ENCODE measurements at regions not wholly inside any gene's neighbourhood (a gene's known extent, or its start where the extent isn't known, plus 50 kb on each side); places are given as distances from the start of the nearest gene placed in this dataset.

DNA sequence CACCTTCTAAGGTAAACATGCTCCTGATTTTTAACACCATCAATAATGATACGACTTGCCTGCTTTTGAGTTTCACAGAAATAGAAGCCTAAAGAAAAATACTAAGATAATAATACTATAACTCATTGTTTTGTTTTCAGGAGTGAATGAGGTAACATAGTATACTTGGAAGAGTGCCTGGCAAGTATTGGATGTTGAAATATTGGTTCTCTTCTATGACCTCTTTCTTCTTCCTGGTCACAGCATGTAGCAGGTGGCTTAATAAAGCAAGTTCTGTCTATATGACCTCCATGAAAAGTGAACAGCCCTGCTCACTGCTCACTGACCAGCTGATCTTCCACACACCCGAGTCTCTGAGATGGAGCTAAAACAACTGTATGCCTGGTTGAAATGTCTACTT, 312.3 kb upstream of the ONECUT1 start:
- TF ChIP-seq, protein P1, sequence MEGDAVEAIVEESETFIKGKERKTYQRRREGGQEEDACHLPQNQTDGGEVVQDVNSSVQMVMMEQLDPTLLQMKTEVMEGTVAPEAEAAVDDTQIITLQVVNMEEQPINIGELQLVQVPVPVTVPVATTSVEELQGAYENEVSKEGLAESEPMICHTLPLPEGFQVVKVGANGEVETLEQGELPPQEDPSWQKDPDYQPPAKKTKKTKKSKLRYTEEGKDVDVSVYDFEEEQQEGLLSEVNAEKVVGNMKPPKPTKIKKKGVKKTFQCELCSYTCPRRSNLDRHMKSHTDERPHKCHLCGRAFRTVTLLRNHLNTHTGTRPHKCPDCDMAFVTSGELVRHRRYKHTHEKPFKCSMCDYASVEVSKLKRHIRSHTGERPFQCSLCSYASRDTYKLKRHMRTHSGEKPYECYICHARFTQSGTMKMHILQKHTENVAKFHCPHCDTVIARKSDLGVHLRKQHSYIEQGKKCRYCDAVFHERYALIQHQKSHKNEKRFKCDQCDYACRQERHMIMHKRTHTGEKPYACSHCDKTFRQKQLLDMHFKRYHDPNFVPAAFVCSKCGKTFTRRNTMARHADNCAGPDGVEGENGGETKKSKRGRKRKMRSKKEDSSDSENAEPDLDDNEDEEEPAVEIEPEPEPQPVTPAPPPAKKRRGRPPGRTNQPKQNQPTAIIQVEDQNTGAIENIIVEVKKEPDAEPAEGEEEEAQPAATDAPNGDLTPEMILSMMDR (IDR thresholded peaks at IDR 0.05; ENCODE audit: low read depth, low read length): no peak
- no peak overlapping the region for H3K4me3 ChIP-seq (ENCODE audit: low read depth, low read length)

DNA sequence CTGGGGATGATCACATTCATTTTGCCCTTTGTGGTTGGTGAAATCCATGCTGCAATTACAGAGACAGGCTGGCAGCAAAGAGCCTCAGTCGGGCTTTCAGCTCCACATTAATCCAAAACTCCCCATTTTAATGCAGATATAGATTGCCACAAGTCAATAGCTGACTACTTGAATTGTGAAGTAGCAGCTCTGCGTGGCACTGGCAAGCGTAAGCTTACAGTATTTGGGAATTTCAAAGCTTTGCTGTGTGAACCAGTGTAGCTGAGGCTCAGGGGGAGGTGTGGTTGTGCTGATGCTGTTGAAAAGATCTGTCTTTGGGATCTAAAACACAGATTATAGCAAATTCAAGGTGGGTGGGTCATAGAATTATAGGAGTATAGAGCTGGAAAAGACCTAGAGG, 290.3 kb upstream of the ONECUT1 start:
- TF ChIP-seq, protein P1 (IDR thresholded peaks at IDR 0.05; ENCODE audit: low read depth, low read length): no peak
- H3K4me3 ChIP-seq (ENCODE audit: low read depth, low read length): no peak overlapping the region

DNA sequence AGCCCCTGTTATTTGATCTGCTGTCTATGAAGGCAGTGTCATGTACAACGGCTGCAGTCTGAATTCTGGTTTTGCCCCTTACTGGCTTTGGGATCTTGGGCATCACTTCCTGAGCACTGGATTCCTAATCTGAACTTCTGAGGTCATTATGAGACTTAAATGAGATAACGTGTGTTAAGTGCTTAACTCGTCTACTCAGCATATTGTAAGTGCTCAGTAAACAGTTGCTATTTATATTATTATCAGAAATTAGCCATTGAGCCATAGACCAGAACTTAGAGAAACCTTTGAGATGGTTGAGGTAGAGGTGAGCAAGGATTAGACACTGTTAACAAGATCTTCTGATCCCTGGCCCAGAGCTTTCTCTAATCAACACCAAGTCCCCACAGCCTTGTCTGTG, 284.1 kb upstream of the ONECUT1 start:
- TF ChIP-seq, protein P1 (IDR thresholded peaks at IDR 0.05; ENCODE audit: low read depth, low read length): no peak
- H3K4me3 ChIP-seq (ENCODE audit: low read depth, low read length): no peak overlapping the region

DNA sequence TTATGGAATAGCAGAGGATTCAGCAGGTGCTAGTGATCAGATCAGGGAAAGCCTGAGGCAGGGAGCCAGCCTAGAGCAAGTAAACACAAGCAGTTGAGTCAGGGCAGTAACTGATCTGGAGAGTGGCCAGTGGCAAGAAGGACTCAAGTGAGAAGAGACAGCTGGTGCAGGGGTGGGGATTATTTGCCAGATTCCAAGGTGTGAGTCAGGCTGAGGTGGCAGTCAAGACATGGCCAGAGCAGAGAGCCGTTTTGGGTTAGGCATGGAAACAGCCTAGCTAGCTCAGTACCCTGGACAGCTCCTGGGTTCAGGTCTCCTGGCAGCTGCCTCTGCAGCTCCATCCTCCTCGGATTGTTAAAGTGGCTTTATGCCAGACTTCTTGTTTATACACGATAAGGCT, 281.9 kb upstream of the ONECUT1 start:
- no peak overlapping the region for H3K4me3 ChIP-seq (ENCODE audit: low read depth, low read length)
- TF ChIP-seq, protein P1 (IDR thresholded peaks at IDR 0.05; ENCODE audit: low read depth, low read length): no peak

DNA sequence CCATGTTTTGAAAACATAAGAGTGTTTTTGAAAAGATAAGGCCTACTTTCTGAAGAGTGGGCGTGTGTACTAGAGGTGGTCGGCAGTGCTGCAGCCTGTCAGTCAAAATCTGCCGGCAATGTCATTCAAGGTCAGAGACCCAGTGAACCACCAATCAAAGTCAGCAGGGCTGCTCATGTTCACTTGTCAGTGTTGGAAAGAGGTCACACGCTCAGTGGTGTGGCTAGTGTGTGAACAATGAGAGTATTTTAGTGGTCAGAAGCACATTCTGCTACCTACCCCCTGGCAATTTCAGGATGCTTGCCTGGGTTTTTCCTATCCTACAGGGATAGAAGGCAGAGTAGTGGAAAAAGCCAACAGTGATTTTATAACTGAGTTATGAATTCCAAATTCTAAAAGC, 278.5 kb upstream of the ONECUT1 start:
- TF ChIP-seq, protein P1 (IDR thresholded peaks at IDR 0.05; ENCODE audit: low read depth, low read length): no peak
- H3K4me3 ChIP-seq (ENCODE audit: low read depth, low read length): no peak overlapping the region

DNA sequence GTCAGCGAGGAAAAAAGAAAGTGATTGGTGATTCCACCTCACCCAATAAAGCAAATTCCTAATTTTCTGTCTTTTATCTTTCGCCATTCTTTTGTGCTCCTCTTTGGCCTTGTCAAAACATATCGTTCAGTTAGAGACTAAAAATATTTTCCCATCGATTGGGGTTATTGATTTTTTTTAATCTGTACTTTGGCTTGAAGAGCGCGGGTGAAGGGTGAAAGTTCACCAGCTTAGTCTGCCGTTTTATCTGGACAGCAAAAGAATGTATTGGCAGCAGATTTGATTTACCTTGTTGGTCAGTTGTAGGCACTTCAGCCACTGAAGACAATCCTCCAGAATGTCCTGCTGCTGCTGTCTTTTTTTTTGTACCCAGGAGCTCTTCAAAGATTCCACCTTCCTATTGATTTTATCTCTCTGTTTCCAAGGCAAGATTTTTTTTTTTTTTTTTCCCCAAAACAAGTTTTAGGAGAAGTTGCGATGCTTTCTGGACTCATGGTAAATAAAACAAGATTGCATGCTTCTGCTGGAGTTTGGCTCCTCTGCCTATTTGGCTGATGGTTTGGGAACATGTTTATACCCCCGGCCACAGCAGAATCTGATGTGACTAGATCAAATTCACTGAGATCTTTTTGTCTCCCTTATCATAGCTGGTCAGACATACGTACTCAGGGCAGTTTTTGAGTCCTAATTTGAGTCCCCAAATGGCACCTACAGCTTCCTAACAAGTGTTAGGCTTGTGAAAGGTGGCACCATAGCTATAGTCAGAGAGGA, 269.3 kb upstream of the ONECUT1 start:
- TF ChIP-seq, protein P1 (IDR thresholded peaks at IDR 0.05; ENCODE audit: low read depth, low read length): no peak
- H3K4me3 ChIP-seq (ENCODE audit: low read depth, low read length): no peak overlapping the region

DNA sequence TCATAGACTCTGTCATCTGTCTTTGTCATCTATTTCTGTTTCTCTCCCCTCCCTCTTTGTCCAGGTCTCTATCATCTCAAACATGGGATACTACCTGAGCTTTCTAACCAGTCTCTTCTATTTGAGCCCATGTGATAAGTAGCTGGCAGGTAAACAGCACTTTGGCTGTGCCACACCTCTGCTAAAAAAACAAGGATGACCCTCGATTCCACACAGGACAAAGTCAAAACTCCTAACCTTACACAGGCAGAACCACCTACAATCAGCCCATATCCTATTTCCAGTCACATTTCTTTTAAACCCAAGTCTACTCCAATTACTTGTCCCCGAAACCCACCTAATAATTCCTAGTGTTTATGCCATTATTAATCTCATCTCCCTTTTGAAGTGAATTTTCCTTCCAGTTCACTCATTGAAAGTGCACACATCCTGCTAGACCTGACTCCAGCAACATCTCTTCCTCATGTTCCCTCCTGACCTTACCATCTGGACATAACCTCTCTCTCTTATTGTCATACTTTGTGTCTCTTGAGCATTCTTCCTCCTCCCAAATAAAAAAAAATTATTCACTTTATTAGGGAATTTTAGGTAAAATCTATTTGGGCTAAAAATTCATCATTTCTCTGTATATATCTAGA, 256.1 kb upstream of the ONECUT1 start:
- H3K4me3 ChIP-seq (ENCODE audit: low read depth, low read length): no peak overlapping the region
- TF ChIP-seq, protein P1 (IDR thresholded peaks at IDR 0.05; ENCODE audit: low read depth, low read length): no peak

Data from WI38 (cell line).